ENCODE measurements at regions not wholly inside any gene's neighbourhood (a gene's known extent, or its start where the extent isn't known, plus 50 kb on each side); places are given as distances from the start of the nearest gene placed in this dataset.

DNA sequence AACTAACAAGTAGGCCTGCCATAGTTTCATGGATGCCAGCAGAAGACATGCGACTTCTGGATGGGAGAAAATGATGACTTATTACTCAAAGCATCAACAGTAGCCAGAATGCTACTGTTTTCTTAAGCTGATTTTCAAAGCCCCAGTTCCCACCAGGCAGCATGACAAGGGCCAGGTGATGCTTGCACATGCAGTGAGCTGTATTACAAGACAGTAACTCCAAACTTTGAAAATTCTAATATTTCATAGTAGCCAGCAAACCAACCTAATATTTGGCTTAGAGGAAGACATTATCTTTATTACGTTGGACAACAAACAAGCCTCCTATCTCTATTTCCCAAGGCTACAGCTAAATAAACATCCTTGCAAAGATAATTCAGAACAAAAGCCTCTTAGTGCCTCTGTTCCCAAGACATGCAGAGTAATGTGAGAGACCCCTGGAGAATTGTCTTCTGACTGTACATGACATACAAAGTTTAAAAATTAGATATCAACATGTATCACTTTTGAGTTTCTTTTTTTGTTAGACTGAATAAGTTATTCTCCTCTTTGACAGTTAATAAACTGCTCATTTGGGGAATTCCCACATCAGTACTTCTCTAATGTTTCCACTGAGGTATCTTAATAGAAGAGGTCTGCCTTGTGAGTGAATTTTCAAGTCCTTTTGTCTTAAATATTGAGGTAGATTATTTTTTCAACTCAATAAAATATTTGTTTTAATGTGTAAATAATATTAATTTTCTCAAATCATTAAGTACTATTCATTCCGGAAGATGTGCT, 367.6 kb upstream of the CWC22 start:
- no peak for TF ChIP-seq POLR2A (IDR thresholded peaks at IDR 0.05)
- TF ChIP-seq, protein P1, sequence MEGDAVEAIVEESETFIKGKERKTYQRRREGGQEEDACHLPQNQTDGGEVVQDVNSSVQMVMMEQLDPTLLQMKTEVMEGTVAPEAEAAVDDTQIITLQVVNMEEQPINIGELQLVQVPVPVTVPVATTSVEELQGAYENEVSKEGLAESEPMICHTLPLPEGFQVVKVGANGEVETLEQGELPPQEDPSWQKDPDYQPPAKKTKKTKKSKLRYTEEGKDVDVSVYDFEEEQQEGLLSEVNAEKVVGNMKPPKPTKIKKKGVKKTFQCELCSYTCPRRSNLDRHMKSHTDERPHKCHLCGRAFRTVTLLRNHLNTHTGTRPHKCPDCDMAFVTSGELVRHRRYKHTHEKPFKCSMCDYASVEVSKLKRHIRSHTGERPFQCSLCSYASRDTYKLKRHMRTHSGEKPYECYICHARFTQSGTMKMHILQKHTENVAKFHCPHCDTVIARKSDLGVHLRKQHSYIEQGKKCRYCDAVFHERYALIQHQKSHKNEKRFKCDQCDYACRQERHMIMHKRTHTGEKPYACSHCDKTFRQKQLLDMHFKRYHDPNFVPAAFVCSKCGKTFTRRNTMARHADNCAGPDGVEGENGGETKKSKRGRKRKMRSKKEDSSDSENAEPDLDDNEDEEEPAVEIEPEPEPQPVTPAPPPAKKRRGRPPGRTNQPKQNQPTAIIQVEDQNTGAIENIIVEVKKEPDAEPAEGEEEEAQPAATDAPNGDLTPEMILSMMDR (IDR thresholded peaks at IDR 0.05): no peak
